OCI-LY7 (cell line): ENCODE measurements at regions not wholly inside any gene's neighbourhood (a gene's known extent, or its start where the extent isn't known, plus 50 kb on each side); places are given as distances from the start of the nearest gene placed in this dataset.

Experiments used
- EZH2phosphoT487 ChIP-seq: fragments of 200-600 bp; sonication (generic); IDR thresholded peaks from 2 replicates; pipeline ENCODE4 v1.6.1; 2018; ENCODE audit warnings: low read depth, borderline replicate concordance, mild to moderate bottlenecking, mixed run types, antibody characterized with exemption, low read length, moderate library complexity, mixed read lengths
- TF ChIP-seq, protein P1 (sequence below): fragments of 200-600 bp; sonication (generic); conservative IDR thresholded peaks from 2 replicates; pipeline ENCODE4 v1.5.1; 2014; ENCODE audit warnings: mild to moderate bottlenecking, antibody characterized with exemption, low read length, moderate library complexity, mixed read lengths

DNA sequence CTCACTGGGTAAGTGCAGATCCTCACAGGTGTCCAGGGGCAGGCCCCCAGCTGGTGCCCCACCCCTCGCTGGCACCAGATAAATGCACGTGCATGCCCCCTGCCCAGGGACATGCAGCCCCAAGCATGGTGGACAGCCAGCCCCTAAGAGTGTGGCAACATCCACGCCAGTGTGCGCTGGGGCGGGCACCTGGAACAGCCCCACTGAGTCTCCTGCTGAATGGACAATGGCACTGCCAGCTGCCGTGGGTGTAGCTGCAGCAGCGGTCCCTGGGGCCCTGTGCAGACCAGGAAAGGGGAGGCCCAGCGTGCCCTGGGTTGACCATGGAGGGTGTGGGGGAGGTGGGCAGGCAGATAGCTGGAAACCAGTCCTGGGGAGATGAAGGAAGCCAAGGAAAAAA, 538.7 kb upstream of the SGCG start:
- TF ChIP-seq, protein P1, sequence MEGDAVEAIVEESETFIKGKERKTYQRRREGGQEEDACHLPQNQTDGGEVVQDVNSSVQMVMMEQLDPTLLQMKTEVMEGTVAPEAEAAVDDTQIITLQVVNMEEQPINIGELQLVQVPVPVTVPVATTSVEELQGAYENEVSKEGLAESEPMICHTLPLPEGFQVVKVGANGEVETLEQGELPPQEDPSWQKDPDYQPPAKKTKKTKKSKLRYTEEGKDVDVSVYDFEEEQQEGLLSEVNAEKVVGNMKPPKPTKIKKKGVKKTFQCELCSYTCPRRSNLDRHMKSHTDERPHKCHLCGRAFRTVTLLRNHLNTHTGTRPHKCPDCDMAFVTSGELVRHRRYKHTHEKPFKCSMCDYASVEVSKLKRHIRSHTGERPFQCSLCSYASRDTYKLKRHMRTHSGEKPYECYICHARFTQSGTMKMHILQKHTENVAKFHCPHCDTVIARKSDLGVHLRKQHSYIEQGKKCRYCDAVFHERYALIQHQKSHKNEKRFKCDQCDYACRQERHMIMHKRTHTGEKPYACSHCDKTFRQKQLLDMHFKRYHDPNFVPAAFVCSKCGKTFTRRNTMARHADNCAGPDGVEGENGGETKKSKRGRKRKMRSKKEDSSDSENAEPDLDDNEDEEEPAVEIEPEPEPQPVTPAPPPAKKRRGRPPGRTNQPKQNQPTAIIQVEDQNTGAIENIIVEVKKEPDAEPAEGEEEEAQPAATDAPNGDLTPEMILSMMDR, result no peak
- TF ChIP-seq EZH2phosphoT487, result no peak
